Esophagus squamous epithelium (tissue), 5 donors: ENCODE measurements at regions not wholly inside any gene's neighbourhood (a gene's known extent, or its start where the extent isn't known, plus 50 kb on each side); places are given as distances from the start of the nearest gene placed in this dataset.

ENCODE experiments used
- DNase-seq: peaks from one replicate; lab custom pipeline; 2025; lab: John Stamatoyannopoulos, UW
- H3K27ac ChIP-seq, 4 donors: fragments of 200-600 bp; sonication (generic); one replicate each; pipeline ENCODE4 v1.5.1; 2016 to 2019; ENCODE audit warnings: mild to moderate bottlenecking in 1 of 4
- H3K27me3 ChIP-seq, 4 donors: fragments of 200-600 bp; sonication (generic); 1 replicate in 3 of 4; 2 replicates in 1 of 4; pipeline versions ENCODE4 v1.5.1 to v1.6.0; 2017 to 2021; ENCODE audit warnings: antibody characterized with exemption in 1 of 4
- H3K36me3 ChIP-seq, 3 donors: fragments of 200-600 bp; sonication (generic); one replicate each; pipeline ENCODE4 v1.5.1; 2016 to 2019
- H3K4me1 ChIP-seq, 3 donors: fragments of 200-600 bp; sonication (generic); one replicate each; pipeline ENCODE4 v1.5.1; 2017 to 2019
- H3K4me3 ChIP-seq, 4 donors: fragments of 200-600 bp; sonication (generic); 1 replicate in 3 of 4; 2 replicates in 1 of 4; pipeline ENCODE4 v1.5.1; 2016 to 2019; ENCODE audit warnings: mild to moderate bottlenecking in 2 of 4, moderate library complexity in 1 of 4
- H3K9me3 ChIP-seq, 3 donors: fragments of 200-600 bp; sonication (generic); one replicate each; pipeline ENCODE4 v1.5.1; 2016 to 2019
- CTCF ChIP-seq, 6 experiments: fragments of 450-650 bp in 4 of 6; fragments of 200-600 bp in 2 of 6; sonication (generic) in 2 of 6; IDR thresholded peaks; one replicate each; pipeline ENCODE4 v1.5.1; 2016 to 2019; ENCODE audit warnings: antibody characterized with exemption in 6 of 6, mild to moderate bottlenecking in 4 of 6, moderate library complexity in 4 of 6
- POLR2A ChIP-seq, 4 donors: fragments of 450-650 bp; IDR thresholded peaks; one replicate each; pipeline ENCODE4 v1.6.1; 2017; ENCODE audit warnings: antibody characterized with exemption in 4 of 4, mild to moderate bottlenecking in 4 of 4, moderate library complexity in 3 of 4
- WGBS, 2 donors: methylation state at CpG; one replicate each; pipeline ENCODE4 v1.1.5; 2018; 5-methylcytosine and 5-hydroxymethylcytosine counted together
- intact Hi-C: fragments of 100-400 bp; cut with DNase I; formaldehyde crosslinking; loops from one replicate; pipeline ENCODE4 v1.15.0; 2022
- donor health status: DM: yes; HTN: yes; CAD: no.

- no peaks in the 10 kb centered on the region for H3K27me3 ChIP-seq
- H3K9me3 ChIP-seq = no peaks in the 10 kb centered on the region
- no peaks in the 10 kb centered on the region for H3K4me1 ChIP-seq
- H3K4me3 ChIP-seq = no peak overlapping the region
- H3K27ac ChIP-seq = no peak overlapping the region
- DNase-seq = no peak
- intact Hi-C loops = no loop called here
- no peak for TF ChIP-seq POLR2A (IDR thresholded peaks at IDR 0.05)
- no peak for TF ChIP-seq CTCF (IDR thresholded peaks at IDR 0.05)
- no peaks in the 10 kb centered on the region for H3K36me3 ChIP-seq
These were observed 344.9 kb upstream of the SLC14A2 start for GRCh38 chr18:45270289-45270771.

DNA sequence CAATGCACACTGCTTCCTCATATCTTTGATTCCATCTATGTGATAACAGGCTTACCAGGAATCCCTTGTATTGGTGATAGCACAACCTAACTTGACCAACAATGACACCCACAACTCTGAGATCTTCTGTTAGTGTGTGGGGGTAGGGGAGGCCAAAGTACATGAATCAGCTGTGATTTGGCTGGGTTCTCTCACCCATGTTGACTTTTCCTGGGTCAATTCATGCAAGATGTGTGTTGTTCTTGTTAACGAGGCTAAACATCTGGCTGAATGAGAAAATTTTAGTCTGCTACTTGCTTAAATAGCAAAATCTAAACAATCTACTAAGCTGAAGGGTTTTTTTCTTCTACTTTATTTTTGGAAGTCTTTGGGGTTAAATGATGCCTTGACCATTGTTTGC lies 341.2 kb upstream of the SLC14A2 start:
- Histone ChIP-seq H3K36me3 (no peaks in the 10 kb centered on the region), H3K4me1 (no peaks in the 10 kb centered on the region), H3K27me3 (no peaks in the 10 kb centered on the region), H3K27ac (no peak overlapping the region), H3K9me3 (no peaks in the 10 kb centered on the region), H3K4me3 (no peak overlapping the region)
- TF ChIP-seq POLR2A (IDR thresholded peaks at IDR 0.05) = no peak
- TF ChIP-seq CTCF (IDR thresholded peaks at IDR 0.05) = no peak
- intact Hi-C loops = no loop called here
- 64 to 78% methylated on average over 1 of the region's 1 CpG for WGBS, 2 donors
- no peak for DNase-seq

GRCh38 chr18:45275367-45276113 lies 339.7 kb upstream of the SLC14A2 start:
- intact Hi-C loops = loop anchor here (5.0 kb wide), 1 partner anchor 107 kb away; no protein-coding TSS in a partner anchor
- H3K9me3 ChIP-seq = no peaks in the 10 kb centered on the region

DNA sequence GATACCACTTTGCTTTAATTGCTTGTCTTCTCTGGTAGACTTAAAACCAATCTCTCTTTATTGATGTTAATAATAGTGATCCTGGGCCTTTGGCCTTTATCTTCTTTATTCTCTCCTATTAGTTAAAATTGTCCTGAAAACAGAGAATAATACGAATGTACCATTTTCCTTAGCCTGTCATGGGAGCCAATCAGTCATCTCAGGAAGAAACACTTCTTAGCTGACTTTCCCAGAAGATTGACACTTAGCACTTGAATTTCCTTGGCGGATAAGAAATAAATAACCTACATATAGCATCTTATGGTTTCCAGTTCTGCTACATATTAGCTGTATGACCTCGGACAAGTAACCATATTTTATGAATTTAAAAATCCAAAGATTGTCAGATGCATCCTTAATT lies 338.4 kb upstream of the SLC14A2 start:
- no peak for TF ChIP-seq POLR2A (IDR thresholded peaks at IDR 0.05)
- no peak for TF ChIP-seq CTCF (IDR thresholded peaks at IDR 0.05)
- intact Hi-C loops = loop anchor here (5.0 kb wide), 1 partner anchor 105 kb away; no protein-coding TSS in a partner anchor
- H3K27me3 ChIP-seq = no peaks in the 10 kb centered on the region
- 92 to 93% methylated on average over 3 of the region's 3 CpGs for WGBS, 2 donors
- no peak for DNase-seq
- no peaks in the 10 kb centered on the region for H3K4me1 ChIP-seq
- H3K27ac ChIP-seq = no peak overlapping the region
- no peaks in the 10 kb centered on the region for H3K9me3 ChIP-seq
- H3K36me3 ChIP-seq = no peaks in the 10 kb centered on the region
- H3K4me3 ChIP-seq = no peak overlapping the region

More at GRCh38 chr18:45275367-45276113, 339.7 kb upstream of the SLC14A2 start:
- WGBS, 2 donors = 58 to 63% methylated on average over 5 of the region's 5 CpGs
- Histone ChIP-seq H3K4me3 (no peak overlapping the region), H3K4me1 (no peaks in the 10 kb centered on the region), H3K27me3 (no peaks in the 10 kb centered on the region), H3K27ac (no peak overlapping the region), H3K36me3 (no peaks in the 10 kb centered on the region)
- TF ChIP-seq POLR2A (IDR thresholded peaks at IDR 0.05) (no peak), CTCF (IDR thresholded peaks at IDR 0.05) (peak; percentile 35 to 87 (median 68))
- no peak for DNase-seq

DNA sequence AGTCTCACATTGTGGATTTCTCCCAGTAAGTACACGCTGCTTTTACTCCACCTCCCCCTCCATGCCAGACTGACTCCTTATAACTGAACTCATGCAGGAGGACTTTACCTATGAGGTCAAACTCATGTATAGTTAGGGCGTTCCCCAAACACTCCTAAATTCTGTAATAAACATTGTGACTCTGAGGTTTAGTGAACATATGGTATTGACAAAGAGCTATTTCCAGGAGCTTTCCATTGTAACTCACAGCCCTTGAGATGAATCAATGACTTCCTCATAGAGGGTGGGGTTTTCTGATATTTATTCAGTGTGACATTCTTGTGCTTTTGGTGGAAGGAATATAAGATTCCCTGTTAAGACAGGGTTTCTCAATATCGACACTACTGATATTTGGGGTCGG lies 337.4 kb upstream of the SLC14A2 start:
- 88 to 91% methylated on average over 4 of the region's 4 CpGs for WGBS, 2 donors
- Histone ChIP-seq H3K4me3 (no peak overlapping the region), H3K4me1 (no peaks in the 10 kb centered on the region), H3K36me3 (no peaks in the 10 kb centered on the region), H3K27me3 (no peaks in the 10 kb centered on the region), H3K9me3 (no peaks in the 10 kb centered on the region), H3K27ac (no peak overlapping the region)
- DNase-seq = no peak
- intact Hi-C loops = loop anchor here (5.0 kb wide), 1 partner anchor 104 kb away; no protein-coding TSS in a partner anchor
- TF ChIP-seq CTCF (IDR thresholded peaks at IDR 0.05) = no peak
- TF ChIP-seq POLR2A (IDR thresholded peaks at IDR 0.05) = no peak
